AG08395 (cell line): ENCODE measurements at regions not wholly inside any gene's neighbourhood (a gene's known extent, or its start where the extent isn't known, plus 50 kb on each side); places are given as distances from the start of the nearest gene placed in this dataset.
"Not testable (repeated sequence)": the region's sequence is repeated elsewhere in the genome, so short reads cannot be mapped to it uniquely, and the experiment has no call there.

Experiments
- DNase-seq: peaks from one replicate; pipeline ENCODE4 v3.0.0; 2012; ENCODE audit warnings: mixed read lengths, low spot score

DNA sequence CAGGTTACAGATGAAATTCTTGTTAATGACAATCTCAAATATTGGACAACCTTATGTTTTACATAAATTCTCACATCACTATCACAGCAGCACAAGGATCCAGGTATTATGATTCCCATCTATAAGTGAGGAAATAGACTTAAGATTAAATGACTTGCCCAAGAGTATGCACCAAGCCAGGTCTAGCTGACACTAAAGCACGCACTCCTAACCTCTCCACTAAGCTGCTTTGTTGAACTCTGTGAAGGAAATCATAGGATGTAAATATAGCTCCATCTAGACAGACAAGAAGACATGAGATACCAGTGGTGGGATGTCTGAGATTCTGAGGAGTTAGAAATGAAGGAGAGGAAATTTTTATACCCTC lies 87.9 kb downstream of the PHLDA1 start:
- DNase-seq: no peak

DNA sequence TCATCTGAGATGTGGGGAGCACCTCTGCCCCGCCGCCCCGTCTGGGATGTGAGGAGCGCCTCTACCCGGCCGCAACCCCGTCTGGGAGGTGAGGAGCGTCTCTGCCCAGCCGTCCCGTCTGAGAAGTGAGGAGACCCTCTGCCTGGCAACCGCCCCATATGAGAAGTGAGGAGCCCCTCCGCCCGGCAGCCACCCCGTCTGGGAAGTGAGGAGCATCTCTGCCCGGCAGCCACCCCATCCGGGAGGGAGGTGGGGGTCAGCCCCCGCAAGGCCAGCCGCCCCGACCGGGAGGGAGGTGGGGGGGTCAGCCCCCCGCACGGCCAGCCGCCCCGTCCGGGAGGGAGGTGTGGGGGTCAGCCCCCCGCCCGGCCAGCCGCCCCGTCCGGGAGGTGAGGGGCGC lies 89.9 kb downstream of the PHLDA1 start:
- DNase-seq: not testable (repeated sequence)

DNA sequence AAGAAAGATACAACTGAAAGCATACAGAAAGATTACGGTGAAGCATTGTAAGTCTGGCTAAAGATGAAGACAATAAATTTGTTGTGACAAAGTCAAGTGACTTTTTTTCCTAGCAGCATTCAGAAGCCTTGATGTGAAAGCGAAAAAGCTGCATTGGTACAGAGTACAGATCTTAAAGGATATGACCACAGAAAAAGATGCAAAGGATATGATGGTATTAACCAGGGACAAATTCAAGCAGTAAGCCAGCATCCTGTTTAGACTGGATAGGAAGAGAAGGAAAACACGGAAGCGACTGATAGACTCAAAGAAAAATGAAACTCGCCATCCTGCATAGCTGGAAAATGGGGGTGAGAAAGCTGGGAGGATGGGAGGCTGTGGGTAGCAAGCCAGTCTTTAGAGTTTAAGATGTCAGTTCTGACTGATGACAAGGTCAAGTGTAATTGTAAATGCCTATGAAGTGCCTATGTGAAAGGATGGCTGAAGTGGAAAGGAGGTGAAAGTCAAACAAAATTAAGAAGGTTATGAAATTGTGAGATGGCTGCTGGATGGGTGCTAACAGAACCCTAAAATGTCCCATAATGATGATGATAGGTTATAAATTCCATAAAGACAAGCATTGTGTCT lies 92.4 kb downstream of the PHLDA1 start:
- DNase-seq: no peak

DNA sequence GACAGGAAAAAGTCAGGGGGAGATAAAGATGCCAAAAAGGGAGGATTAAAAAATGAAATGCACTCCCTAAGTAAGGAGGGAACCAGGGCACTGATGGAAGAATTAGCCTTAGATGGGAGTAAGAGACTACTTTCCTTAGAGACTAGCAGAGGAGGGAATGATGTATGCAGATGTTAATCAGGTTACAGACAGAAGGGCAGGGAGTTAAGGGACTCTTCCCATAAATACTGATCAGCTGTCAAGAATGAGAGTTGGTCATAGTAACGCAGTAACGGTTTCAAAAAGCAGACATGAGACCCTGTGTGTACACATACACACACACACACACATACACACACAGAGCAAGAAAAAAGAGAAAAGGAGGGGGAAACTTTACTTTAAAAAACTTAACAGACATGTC lies 93.4 kb downstream of the PHLDA1 start:
- no peak for DNase-seq

DNA sequence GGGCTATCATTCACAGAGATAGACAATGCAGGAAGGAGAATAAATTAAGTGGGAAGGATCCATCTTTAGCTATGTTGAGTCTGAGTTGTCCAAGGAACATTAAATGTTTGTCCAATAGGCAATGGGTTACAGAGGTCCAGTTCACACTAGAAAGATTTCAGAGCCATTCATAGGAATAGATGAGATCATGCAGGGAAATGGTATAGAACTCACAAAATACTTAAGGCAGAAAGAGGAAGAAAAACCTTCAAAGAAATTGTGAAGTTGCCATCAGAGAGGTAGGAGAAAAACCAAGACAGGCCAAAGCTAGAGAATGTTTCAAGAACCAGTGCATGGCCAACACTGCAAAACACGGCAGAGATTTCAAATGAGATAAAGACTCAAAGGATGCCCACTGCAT lies 94.1 kb downstream of the PHLDA1 start:
- no peak for DNase-seq

DNA sequence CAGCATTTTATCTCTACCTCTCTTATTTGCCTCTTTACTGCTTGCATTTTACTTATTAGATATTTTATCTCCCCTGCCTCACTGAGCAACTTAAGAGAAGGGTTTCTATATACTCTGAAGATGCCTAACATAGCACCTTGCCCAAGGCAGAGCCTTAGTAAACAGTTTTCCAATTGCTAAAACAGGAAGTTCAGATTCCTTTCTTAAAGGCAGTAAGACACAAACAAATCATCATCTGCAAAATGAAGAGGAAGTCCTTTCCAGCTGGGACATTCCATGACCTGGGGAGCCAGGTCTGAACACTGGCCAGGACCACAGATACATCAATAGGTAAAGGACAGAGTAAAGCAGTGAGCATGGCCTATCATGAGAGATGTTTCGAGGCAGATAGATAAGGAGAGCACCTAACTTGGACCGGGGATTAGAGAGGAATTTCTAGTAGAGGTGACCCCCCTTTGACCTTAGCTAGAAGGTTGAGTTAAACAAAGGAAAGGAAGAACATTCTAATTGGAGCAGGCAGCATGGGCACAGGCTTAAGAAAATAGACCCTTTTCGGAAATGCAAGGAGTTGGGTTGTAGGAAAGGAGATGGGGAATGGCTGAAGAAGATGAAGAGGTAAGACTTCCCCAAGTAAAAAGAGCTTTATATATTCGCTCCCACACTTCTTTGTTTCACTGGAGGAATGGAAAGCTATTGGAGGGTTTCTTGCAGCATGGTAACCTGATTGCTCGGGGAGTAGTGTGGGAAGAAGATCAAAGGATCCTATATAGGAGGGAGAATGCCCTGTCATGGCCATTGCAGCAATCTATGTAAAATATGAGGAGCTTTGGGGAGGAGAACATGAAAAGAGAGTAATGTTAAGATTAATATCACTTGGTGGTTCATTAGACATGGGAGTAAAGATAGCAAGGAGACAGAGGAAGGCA lies 94.8 kb downstream of the PHLDA1 start:
- no peak for DNase-seq

DNA sequence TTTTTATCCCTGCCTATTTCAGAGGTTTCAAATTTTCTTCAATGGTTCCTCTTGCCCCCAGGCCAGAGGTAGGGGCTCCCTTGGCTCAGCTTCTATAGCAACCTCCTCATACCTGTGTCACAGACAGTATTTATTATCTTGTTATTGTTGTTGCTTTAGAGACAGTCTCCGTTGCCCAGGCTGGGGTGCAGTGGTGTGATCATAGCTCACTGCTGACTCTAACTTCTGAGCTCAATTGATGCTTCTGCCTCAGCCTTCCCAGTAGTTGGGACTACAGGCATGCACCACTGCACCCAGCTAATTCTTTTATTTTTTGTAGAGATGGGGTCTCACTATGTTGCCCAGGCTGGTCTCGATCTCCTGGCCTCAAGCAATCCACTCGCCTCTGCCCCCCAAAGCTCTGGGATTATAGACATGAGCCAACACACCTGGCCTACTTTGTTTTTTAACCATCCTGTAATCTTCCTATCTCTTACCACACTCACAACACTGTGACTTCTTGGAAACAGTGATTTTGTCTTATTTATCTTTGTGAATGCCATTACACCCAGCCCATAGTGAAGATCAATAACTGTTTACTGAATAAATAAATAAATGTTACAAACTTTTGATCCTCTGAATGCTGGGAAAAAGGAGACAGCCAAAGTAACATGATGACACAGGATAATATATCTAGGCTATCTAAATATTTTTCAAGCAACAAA lies 95.9 kb downstream of the PHLDA1 start:
- DNase-seq: no peak

DNA sequence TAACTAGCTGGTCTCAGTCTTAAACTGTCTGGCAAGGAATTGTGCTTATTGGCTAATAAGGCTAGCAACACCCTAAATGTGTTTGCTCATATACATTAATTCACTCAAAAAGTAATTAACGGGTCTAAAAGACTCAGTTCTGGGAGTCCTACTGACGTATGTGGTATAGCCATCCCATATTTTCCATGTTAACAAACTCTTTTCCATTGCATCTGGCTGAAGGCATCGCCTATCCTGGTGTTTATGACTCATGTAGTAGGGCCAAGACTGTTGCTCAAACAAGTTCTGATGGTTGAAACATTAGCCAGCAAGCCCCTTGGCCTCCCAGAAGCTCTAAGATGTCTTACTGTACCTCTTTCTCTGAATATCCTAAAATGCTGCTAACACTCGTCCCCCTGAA lies 98.5 kb downstream of the PHLDA1 start:
- DNase-seq: peak; percentile 72

DNA sequence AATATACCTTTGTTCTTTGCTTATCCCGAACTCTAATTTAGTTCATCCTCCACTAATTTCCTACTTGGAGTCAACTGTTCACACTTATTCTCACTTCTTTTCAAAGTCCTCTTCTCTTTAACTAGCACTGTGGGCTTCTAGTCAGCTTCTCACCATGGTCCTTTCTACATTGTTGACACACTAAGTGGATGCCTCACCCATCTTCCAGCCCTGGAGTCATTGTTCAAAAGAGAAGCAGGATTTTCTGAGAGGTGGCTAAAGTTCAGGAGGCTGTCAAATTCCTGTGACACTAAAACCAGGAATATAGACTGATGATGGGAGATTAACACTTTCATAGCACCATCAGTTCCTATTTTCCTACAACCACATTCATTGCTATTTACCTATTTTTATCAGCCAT lies 99.3 kb downstream of the PHLDA1 start:
- DNase-seq: no peak

DNA sequence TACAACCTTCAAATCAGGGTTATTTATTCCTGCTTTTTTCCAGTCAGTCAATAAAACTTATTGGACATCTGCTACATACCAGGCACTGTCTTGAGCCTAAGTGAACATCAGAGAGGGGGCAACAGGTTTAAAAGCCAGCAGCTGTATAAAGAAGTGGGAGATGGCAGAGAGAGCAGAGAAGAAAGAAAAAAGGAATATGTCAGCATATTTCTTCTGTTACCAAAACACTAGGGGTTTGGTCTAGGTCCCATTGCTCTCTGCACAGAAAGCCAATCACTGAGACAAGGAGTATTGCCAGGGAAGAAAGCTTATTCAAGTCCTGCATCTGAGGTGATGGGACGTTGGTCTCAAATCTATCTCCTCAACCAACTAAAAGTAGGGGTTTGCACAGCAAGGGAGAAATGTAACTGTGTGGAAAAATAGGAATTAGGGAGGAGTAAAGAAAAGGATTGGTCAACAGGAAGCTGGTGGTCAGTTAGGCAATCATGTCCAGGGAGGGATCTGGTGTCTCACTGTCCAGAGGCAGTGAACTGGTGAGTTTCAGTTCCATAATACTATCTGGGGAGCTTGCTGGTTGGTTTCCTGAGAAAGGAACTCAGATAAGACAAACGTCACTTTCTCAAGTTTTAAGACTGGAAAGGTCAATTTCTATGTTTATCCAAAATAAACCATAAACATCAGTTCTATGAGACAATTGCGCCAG lies 107.5 kb downstream of the PHLDA1 start:
- no peak for DNase-seq

DNA sequence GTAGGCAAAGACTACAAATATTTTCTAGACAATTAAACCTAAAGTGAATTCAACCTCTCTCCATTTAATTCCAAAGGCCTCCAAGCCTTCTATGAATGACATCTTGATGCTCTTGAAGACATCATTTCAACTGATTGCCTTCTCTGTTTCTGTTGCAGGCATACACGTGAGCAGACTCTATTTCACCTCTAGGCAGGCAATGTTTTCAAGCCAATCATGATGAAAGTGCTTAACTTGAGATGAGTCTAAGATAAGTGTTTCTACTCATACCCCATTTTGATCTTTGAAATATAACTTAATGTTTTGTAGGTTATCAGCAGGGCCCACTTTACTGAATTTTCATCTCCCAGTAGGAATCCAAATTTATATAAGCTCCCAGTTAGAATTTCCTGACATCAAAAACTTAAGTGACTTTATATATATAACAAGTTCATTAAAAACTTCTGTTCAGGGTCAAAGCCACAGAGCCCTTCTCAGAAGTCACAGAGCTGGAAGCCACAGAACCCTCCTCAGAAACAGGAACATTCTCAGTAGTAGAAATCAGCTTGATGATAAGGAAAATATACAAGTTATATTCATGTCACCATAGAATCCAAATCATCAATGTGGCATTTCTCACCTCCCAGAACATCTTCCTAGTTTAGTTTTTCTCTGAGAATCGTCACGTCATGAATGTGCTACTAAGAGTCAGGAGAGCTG lies 108.5 kb downstream of the PHLDA1 start:
- DNase-seq: no peak

DNA sequence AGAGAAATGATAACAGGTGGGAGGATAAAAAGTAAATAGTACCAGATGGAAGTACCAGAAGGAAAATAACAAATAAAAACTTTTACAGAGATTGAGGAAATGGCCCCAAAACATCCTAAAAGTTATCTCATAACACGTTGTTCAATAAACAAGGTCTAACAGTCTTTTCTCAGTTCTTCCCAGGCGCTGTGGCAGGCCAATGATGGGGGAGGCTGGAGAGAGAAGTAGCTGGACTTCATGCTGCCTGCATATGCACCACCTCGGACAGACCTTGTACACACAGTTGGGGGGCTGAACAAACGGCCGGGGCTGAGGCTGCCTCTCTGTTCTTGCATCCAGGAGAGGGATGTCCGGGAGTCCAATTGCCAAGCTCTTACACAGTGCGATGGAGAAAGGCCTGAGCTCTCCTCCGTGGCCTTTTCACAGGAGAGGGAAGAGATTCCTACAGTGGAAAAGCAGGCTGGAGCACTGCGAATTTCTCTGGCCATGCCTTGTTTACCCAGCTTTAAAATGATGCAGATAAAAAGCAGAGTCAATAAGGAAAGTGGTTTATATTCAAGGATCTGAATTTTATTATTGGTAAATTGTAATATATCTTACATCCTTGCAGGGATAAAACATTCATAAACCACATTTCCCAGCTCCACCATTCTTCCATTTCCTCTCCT lies 109.8 kb downstream of the PHLDA1 start:
- DNase-seq: no peak

DNA sequence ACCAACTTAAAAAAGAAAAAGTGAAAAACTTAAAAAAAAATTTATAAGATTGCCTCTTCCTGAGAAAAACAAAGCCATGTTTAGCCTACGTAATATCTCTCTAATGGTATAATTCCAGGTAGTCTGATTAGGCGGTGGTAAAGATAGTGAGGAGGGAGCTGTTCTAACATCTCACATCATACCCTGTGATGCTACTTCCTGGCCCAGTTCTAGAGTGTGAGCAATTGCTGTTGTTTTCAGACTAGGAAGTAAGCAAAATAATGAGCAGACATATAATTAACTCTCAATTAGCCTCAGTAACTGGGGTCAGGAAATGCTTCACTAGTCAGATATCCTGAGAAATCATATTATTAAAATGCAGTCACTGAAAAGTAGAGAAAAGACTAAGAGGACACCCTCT lies 113.9 kb downstream of the PHLDA1 start:
- DNase-seq: no peak

DNA sequence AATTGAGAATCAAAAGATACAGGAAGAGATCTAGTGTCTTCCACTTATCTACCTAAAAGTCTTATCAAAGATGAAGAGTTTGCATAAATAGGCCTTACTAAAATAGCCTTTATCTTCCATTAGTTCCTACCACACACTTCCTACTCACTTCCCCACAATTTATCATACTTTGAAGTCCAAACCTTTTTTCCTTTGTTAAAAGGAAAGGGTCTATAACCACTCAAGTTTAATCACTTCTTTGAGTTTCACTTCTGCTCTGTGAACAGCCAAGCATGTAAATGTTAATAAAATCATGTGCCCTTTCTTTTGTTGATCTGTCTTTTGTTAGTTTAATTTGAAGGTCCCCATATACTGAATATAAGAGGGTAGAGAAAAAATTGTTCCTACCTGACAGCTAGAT lies 114.5 kb downstream of the PHLDA1 start:
- DNase-seq: no peak

DNA sequence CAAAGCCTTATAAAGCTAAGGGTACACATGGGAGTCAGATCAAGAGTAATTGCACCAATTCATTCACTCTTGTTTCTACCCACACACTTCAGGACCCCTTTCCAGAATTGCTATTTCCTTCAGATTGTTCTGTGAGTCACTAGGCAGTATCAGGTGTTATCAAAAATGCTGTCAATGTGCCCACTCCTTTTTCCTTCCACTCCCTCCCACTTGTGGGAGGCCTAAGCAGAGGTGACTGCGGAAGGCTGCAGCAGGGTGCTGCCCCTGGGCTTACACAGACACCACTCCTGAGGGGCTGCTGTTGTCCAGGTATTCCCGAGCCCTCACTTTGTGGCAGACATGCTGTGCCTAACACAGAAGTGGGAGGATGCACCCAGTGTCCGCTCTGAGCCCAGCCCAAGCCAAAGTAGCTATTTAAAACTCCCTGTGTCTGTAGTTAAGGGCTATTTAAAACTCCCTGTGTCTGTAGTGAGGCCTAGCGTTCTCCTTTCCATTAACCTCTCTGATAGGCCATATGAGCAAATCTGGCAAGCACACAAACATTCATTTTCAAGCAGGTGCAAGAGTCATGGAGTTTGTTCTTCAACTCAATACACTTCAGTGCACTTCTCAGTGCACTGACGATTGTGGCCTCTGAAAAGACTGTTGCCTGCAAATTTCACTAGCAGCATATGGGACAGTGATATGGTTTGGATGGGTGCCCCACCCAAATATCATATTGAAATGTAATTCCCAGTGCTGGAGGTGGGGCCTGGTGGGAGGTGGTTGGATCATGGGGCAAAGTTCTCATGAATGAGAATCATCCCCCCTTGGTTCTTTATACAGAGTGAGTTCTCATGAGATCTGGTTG lies 117.8 kb downstream of the PHLDA1 start:
- DNase-seq: no peak

DNA sequence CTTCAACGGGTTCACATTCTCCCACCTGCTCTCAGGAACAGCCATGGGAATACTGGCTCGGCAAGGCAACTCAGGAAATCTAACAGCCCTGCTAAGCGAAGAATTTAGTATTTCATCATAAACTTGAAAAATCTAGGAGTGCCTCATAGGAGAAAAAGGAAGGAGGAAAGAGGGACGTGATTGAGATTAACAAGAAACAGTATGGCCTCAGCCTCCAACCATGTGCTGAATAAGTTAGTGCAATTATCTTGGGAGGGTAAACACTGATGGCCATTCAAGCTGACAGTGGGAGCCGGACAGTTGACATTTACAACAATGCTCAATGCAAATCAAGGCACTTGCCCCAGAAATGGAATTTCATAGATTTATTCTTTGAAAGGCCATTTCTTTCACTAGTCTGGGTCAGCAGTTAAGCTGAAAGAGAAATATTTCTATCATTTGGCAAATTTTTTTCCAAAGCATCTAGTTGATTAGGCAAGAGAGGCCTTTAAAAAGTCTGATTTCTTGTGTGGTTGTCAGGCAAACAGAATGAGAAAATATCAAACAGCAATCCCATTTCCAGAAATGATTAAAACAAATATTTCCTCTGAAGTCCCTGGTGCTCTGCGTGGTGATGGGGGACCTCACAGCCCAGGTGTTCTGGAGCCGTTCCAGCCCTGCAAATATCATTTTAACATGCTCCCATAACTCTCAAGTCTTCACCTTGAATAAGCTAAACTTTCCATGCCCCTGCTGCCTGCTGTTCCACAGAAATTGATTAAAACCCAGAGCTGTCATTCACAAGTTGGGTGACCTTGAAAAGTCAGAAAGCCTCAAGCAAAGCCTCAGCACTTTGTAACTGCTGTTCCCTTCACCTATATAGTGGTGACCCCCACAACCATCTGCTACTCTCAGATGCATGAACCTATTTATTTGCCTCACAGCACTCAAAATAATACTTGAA lies 121.6 kb downstream of the PHLDA1 start:
- DNase-seq: no peak

DNA sequence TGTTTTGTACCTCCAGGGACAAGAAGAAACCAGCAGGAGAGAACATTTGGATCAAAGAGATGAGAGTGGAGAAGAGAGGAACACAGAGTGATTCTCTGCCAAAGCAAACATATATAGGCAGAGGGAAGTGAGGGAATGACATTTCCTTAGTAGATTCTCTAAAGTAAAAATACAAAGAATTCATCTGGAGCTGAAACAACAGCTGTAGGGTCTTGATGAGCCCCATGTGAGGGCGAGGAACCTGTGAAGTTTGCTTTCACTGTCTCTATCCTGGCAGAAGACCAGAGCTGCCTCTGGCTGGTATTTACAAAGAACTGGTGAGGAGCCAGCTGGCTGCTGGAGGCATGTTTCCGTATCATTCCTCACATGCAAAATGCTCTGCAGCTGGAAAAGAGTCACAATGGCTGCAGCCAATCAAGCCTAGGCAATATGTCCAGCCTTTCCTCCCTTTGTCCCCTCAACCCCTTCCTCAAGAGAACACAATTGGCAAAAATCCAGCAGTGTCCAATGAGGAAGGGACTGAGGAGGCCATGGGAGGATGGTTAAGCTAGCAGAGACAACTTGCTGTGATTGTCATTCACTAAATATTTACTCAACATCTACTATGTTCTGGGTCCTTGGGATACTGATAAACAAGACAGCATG lies 122.5 kb downstream of the PHLDA1 start:
- DNase-seq: peak; percentile 76

DNA sequence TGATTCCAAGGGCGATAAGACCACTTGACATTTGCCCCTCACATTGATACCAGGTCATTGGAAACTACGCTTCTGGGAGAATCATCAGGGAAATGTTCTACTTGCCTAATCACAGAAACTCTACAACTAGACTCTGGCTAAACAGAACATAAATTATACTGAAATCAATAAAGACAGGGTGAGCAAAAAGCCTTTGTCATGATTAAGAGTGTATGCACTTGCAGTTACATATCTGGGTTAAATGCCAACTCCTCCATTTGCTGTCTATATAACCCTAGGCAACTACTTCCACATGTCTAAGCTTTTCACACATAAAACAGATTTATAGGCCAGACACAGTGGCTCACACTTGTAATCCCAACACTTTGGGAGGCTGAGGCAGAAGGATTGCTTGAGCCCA lies 125.7 kb downstream of the PHLDA1 start:
- no peak for DNase-seq
